ENCODE measurements at regions not wholly inside any gene's neighbourhood (a gene's known extent, or its start where the extent isn't known, plus 50 kb on each side); places are given as distances from the start of the nearest gene placed in this dataset.
"Not testable (repeated sequence)": the region's sequence is repeated elsewhere in the genome, so short reads cannot be mapped to it uniquely, and the experiment has no call there.

DNA sequence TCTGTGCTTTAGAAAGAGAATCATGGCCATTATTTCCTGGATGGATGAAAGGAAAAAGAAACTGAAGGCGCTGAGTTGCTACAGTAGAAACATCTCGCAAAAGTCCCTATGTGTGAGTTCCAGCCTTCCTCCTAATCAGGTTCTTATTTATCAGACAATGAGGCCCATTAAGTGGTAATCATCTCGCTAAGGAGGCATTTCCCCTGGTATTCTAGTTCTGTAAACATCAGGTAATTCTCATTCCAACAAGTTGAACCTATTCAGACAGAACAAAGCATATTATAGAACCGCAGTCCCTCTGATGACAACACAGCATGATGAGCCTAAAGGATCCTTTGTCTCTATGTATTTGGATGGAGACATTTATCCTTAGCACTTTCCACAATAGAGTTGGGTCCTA lies 205.7 kb upstream of the MAOA start:
- no peak overlapping the region for H3K9ac ChIP-seq (ENCODE audit: control insufficient read depth, extremely low read depth, insufficient read depth, low read length)
- FAIRE-seq (no peak), DNase-seq (ENCODE audit: low read depth, low spot score) (no peak)
- TF ChIP-seq, protein P1, sequence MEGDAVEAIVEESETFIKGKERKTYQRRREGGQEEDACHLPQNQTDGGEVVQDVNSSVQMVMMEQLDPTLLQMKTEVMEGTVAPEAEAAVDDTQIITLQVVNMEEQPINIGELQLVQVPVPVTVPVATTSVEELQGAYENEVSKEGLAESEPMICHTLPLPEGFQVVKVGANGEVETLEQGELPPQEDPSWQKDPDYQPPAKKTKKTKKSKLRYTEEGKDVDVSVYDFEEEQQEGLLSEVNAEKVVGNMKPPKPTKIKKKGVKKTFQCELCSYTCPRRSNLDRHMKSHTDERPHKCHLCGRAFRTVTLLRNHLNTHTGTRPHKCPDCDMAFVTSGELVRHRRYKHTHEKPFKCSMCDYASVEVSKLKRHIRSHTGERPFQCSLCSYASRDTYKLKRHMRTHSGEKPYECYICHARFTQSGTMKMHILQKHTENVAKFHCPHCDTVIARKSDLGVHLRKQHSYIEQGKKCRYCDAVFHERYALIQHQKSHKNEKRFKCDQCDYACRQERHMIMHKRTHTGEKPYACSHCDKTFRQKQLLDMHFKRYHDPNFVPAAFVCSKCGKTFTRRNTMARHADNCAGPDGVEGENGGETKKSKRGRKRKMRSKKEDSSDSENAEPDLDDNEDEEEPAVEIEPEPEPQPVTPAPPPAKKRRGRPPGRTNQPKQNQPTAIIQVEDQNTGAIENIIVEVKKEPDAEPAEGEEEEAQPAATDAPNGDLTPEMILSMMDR (optimal IDR thresholded peaks at IDR 0.05 in 1 of 3, IDR thresholded peaks at IDR 0.05 in 1 of 3, conservative IDR thresholded peaks at IDR 0.05 in 1 of 3; ENCODE audit: extremely low read depth in 1 of 3, insufficient read depth in 2 of 3, low read length in 3 of 3), result no peak
- TF ChIP-seq EZH2 (IDR thresholded peaks at IDR 0.05; ENCODE audit: low read length), result no peak
- no peaks in the 10 kb centered on the region for H3K79me2 ChIP-seq (ENCODE audit: control insufficient read depth, insufficient read depth, low read length)
- no peaks in the 10 kb centered on the region for H3K4me1 ChIP-seq (ENCODE audit: control insufficient read depth, extremely low read depth, insufficient read depth, low read length)
- dilution Hi-C loops (cut with MboI; ENCODE audit: extremely low pct_ligation_motif_present, low sequenced_read_pairs), result no loop called here
- H4K20me1 ChIP-seq (ENCODE audit: control insufficient read depth, extremely low read depth, insufficient read depth, low read length), result no peaks in the 10 kb centered on the region
- no peaks in the 10 kb centered on the region for H3K36me3 ChIP-seq (ENCODE audit: control insufficient read depth in 2 of 2, extremely low read depth in 1 of 2, insufficient read depth in 2 of 2, low read length in 2 of 2)
- no peak overlapping the region for H3K4me2 ChIP-seq (ENCODE audit: control insufficient read depth, extremely low read depth, insufficient read depth, low read depth, low read length)
- H3K27ac ChIP-seq (ENCODE audit: control insufficient read depth, insufficient read depth, low read length), result no peak overlapping the region
- H3K9me3 ChIP-seq (ENCODE audit: control insufficient read depth, low read depth, low read length), result peaks cover 6% of the 10 kb centered on the region
- no peak overlapping the region for H3K4me3 ChIP-seq (ENCODE audit: control insufficient read depth in 2 of 3, extremely low read depth in 1 of 3, insufficient read depth in 2 of 3, low read depth in 1 of 3, low read length in 3 of 3)
- H2AFZ ChIP-seq (ENCODE audit: control insufficient read depth, low read length), result no peak overlapping the region
- H3K27me3 ChIP-seq (ENCODE audit: control insufficient read depth, extremely low read depth, insufficient read depth, low read length), result no peaks in the 10 kb centered on the region
- H3K9me1 ChIP-seq (ENCODE audit: control insufficient read depth, extremely low read depth, insufficient read depth, low read length), result no peaks in the 10 kb centered on the region

DNA sequence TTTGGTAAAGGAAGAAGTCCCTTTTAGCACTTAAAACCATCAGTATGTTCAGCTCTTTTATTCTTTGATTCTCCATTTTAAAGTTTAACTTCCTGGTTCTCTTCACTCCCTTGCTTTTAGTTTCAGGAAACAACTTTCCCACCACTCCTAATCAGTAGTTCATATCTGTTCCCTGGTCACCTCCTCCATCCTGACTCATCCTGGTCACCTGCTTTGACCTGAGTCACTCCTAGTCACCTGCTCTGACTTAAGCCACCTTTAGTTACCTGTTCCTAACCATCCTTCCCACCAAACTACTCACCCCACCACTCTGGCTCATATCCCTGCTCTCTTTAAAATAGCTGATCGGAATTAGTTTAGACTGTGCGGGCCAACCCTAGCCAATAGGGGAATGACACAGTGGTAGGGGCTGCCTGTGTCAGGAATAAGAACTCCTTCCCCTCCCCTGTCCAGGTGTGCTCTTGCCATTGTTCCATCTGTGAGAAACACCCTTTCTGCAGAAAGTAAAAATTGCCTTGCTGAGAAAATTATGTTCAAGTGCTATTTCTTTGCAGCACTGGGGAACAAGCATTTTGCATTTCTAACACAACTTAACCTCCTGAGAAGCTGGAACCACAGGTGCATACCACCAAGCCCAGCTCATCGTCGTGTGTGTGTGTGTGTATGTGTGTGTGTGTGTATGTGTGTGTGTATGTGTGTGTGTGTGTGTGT lies 204.0 kb upstream of the MAOA start:
- H3K9me1 ChIP-seq (ENCODE audit: control insufficient read depth, extremely low read depth, insufficient read depth, low read length); H3K4me3 ChIP-seq (ENCODE audit: control insufficient read depth in 2 of 3, extremely low read depth in 1 of 3, insufficient read depth in 2 of 3, low read depth in 1 of 3, low read length in 3 of 3); FAIRE-seq; dilution Hi-C loops (cut with MboI; ENCODE audit: extremely low pct_ligation_motif_present, low sequenced_read_pairs); H3K9ac ChIP-seq (ENCODE audit: control insufficient read depth, extremely low read depth, insufficient read depth, low read length); H3K79me2 ChIP-seq (ENCODE audit: control insufficient read depth, insufficient read depth, low read length); H3K36me3 ChIP-seq (ENCODE audit: control insufficient read depth in 2 of 2, extremely low read depth in 1 of 2, insufficient read depth in 2 of 2, low read length in 2 of 2); H3K4me1 ChIP-seq (ENCODE audit: control insufficient read depth, extremely low read depth, insufficient read depth, low read length); H4K20me1 ChIP-seq (ENCODE audit: control insufficient read depth, extremely low read depth, insufficient read depth, low read length); H3K27ac ChIP-seq (ENCODE audit: control insufficient read depth, insufficient read depth, low read length); H3K27me3 ChIP-seq (ENCODE audit: control insufficient read depth, extremely low read depth, insufficient read depth, low read length); H3K9me3 ChIP-seq (ENCODE audit: control insufficient read depth, low read depth, low read length); DNase-seq (ENCODE audit: low read depth, low spot score); H2AFZ ChIP-seq (ENCODE audit: control insufficient read depth, low read length); H3K4me2 ChIP-seq (ENCODE audit: control insufficient read depth, extremely low read depth, insufficient read depth, low read depth, low read length): not testable (repeated sequence)

DNA sequence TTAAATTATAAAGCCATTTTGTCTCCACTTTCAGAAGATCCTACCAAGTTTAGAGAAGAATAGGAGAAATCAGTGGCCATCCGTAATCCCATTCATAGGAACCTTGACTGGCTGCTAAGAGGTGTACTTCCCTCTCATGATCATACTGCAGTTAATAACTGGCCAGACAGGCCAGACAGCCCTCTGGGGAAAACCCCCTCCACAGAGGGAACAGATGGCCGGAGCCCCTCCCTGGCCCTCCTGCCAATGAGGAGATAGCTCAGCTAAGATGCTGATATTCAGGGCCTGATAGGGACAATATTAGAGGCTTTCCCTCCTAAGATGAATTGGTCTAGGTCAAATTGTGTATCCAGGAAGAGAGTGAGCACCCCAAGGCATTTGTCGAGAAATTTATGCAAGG lies 200.0 kb upstream of the MAOA start:
- H3K9ac ChIP-seq (ENCODE audit: control insufficient read depth, extremely low read depth, insufficient read depth, low read length), result no peak overlapping the region
- no peak overlapping the region for H3K4me3 ChIP-seq (ENCODE audit: control insufficient read depth in 2 of 3, extremely low read depth in 1 of 3, insufficient read depth in 2 of 3, low read depth in 1 of 3, low read length in 3 of 3)
- no peak overlapping the region for H3K27ac ChIP-seq (ENCODE audit: control insufficient read depth, insufficient read depth, low read length)
- FAIRE-seq (no peak), DNase-seq (ENCODE audit: low read depth, low spot score) (no peak)
- H4K20me1 ChIP-seq (ENCODE audit: control insufficient read depth, extremely low read depth, insufficient read depth, low read length), result no peaks in the 10 kb centered on the region
- H2AFZ ChIP-seq (ENCODE audit: control insufficient read depth, low read length), result no peak overlapping the region
- no peaks in the 10 kb centered on the region for H3K9me1 ChIP-seq (ENCODE audit: control insufficient read depth, extremely low read depth, insufficient read depth, low read length)
- no peak for TF ChIP-seq EZH2 (IDR thresholded peaks at IDR 0.05; ENCODE audit: low read length)
- TF ChIP-seq, protein P1 (optimal IDR thresholded peaks at IDR 0.05 in 1 of 3, IDR thresholded peaks at IDR 0.05 in 1 of 3, conservative IDR thresholded peaks at IDR 0.05 in 1 of 3; ENCODE audit: extremely low read depth in 1 of 3, insufficient read depth in 2 of 3, low read length in 3 of 3), result no peak
- no peaks in the 10 kb centered on the region for H3K79me2 ChIP-seq (ENCODE audit: control insufficient read depth, insufficient read depth, low read length)
- peaks cover 6% of the 10 kb centered on the region for H3K9me3 ChIP-seq (ENCODE audit: control insufficient read depth, low read depth, low read length)
- H3K27me3 ChIP-seq (ENCODE audit: control insufficient read depth, extremely low read depth, insufficient read depth, low read length), result no peaks in the 10 kb centered on the region
- H3K4me2 ChIP-seq (ENCODE audit: control insufficient read depth, extremely low read depth, insufficient read depth, low read depth, low read length), result no peak overlapping the region
- H3K36me3 ChIP-seq (ENCODE audit: control insufficient read depth in 2 of 2, extremely low read depth in 1 of 2, insufficient read depth in 2 of 2, low read length in 2 of 2), result no peaks in the 10 kb centered on the region
- dilution Hi-C loops (cut with MboI; ENCODE audit: extremely low pct_ligation_motif_present, low sequenced_read_pairs), result no loop called here
- H3K4me1 ChIP-seq (ENCODE audit: control insufficient read depth, extremely low read depth, insufficient read depth, low read length), result no peaks in the 10 kb centered on the region
